Osteocyte (in vitro differentiated cells): ENCODE measurements at regions not wholly inside any gene's neighbourhood (a gene's known extent, or its start where the extent isn't known, plus 50 kb on each side); places are given as distances from the start of the nearest gene placed in this dataset.

Experiments used
- DNase-seq: peaks from one replicate; pipeline ENCODE4 v3.0.0; 2021; ENCODE audit warnings: mixed read lengths; ENCODE audit not compliant: unreplicated experiment; ENCODE audit errors: extremely low spot score
- H3K27ac Mint-ChIP-seq: one replicate; pipeline ENCODE4 v1.8.0; 2021; ENCODE audit warnings: mild to moderate bottlenecking, mixed read lengths; ENCODE audit not compliant: unreplicated experiment
- H3K27me3 Mint-ChIP-seq: one replicate; pipeline ENCODE4 v1.8.0; 2021; ENCODE audit warnings: mixed read lengths; ENCODE audit not compliant: unreplicated experiment
- H3K36me3 Mint-ChIP-seq: one replicate; pipeline ENCODE4 v1.8.0; 2021; ENCODE audit warnings: mixed read lengths; ENCODE audit not compliant: unreplicated experiment
- H3K4me1 Mint-ChIP-seq: one replicate; pipeline ENCODE4 v1.8.0; 2021; ENCODE audit warnings: mixed read lengths; ENCODE audit not compliant: unreplicated experiment
- H3K4me3 Mint-ChIP-seq: one replicate; pipeline ENCODE4 v1.8.0; 2021; ENCODE audit warnings: mild to moderate bottlenecking, moderate library complexity, mixed read lengths; ENCODE audit not compliant: unreplicated experiment
- H3K9me3 Mint-ChIP-seq: one replicate; pipeline ENCODE4 v1.8.0; 2021; ENCODE audit warnings: mixed read lengths; ENCODE audit not compliant: unreplicated experiment
- CTCF ChIP-seq: fragments of 200-600 bp; sonication (generic); IDR thresholded peaks from 2 replicates; pipeline ENCODE4 v1.5.0; 2021; ENCODE audit warnings: antibody characterized with exemption, mild to moderate bottlenecking, moderate library complexity

- peaks cover 9% of the 10 kb centered on the region for H3K4me1 Mint-ChIP-seq
- H3K4me3 Mint-ChIP-seq = no peak overlapping the region
- TF ChIP-seq CTCF = no peak
- no peaks in the 10 kb centered on the region for H3K36me3 Mint-ChIP-seq
- H3K27me3 Mint-ChIP-seq = no peaks in the 10 kb centered on the region
- DNase-seq = no peak
- H3K9me3 Mint-ChIP-seq = peaks cover 13% of the 10 kb centered on the region
- no peak overlapping the region for H3K27ac Mint-ChIP-seq
These were observed 109.9 kb upstream of the MAP4K3 start for GRCh38 chr2:39546937-39547336.

- H3K9me3 Mint-ChIP-seq = peaks cover 14% of the 10 kb centered on the region
- no peaks in the 10 kb centered on the region for H3K36me3 Mint-ChIP-seq
- H3K27me3 Mint-ChIP-seq = no peaks in the 10 kb centered on the region
- no peak overlapping the region for H3K4me3 Mint-ChIP-seq
- DNase-seq = no peak
- H3K4me1 Mint-ChIP-seq = peaks cover 9% of the 10 kb centered on the region
- H3K27ac Mint-ChIP-seq = no peak overlapping the region
- TF ChIP-seq CTCF = no peak
These were observed 111.0 kb upstream of the MAP4K3 start for GRCh38 chr2:39547811-39548719.

- Mint-ChIP-seq H3K4me3 (no peak overlapping the region), H3K27ac (no peak overlapping the region), H3K27me3 (no peaks in the 10 kb centered on the region), H3K36me3 (no peaks in the 10 kb centered on the region), H3K9me3 (peaks cover 22% of the 10 kb centered on the region), H3K4me1 (peaks cover 9% of the 10 kb centered on the region)
- DNase-seq = no peak
- TF ChIP-seq CTCF = no peak
These were observed 111.9 kb upstream of the MAP4K3 start for GRCh38 chr2:39549000-39549399.

GRCh38 chr2:39549718-39550464 is 112.8 kb upstream of the MAP4K3 start:
- Mint-ChIP-seq H3K4me1 (peaks cover 9% of the 10 kb centered on the region), H3K9me3 (peaks cover 22% of the 10 kb centered on the region), H3K4me3 (no peak overlapping the region), H3K36me3 (no peaks in the 10 kb centered on the region), H3K27ac (no peak overlapping the region), H3K27me3 (no peaks in the 10 kb centered on the region)
- TF ChIP-seq CTCF = no peak
- no peak for DNase-seq

GRCh38 chr2:39550701-39551285 is 113.7 kb upstream of the MAP4K3 start:
- Mint-ChIP-seq H3K27ac (peak overlapping the region; percentile 53), H3K27me3 (no peaks in the 10 kb centered on the region), H3K4me1 (peaks cover 9% of the 10 kb centered on the region), H3K4me3 (no peak overlapping the region), H3K36me3 (no peaks in the 10 kb centered on the region), H3K9me3 (peaks cover 22% of the 10 kb centered on the region)
- no peak for DNase-seq
- no peak for TF ChIP-seq CTCF
